Tongue (tissue), 1 donor: ENCODE measurements at regions not wholly inside any gene's neighbourhood (a gene's known extent, or its start where the extent isn't known, plus 50 kb on each side); places are given as distances from the start of the nearest gene placed in this dataset.
A peak's percentile ranks its signal among the peaks of the same experiment; 100 is the strongest.

Source experiments
- DNase-seq: peaks from one replicate; pipeline ENCODE4 v3.0.0-alpha.2; 2015

DNA sequence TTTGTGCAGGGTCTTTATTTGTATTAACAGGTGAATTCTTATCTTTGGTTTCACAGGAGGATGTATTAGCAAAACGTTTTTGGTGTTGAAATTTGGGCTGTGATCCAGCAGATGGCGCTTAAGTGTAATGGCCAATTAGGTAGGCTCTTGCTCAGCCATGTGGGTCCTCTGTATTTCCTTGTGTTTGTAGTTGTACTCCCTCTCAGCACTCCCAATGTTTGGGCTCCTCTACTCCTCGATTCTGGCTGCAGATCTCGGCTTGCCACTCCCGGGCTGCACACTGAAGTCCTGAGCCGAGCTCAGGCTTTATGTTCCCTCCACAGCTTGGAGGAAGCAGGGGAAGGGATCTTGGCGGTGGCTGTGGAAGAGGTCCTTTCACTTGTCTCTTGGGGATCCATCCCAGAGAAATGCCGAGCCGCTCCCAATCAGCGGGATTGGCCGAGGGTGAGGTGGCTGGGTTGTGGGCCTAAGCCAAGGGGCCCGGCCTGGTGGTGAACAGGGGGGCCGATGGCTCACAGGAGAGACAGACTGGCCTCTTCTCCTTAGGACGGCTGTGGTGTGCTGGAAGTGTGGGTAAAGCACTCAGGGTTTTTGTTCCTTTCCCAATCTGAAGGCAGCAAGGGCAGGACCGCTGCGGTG is 133.7 kb downstream of the AEBP2 start:
- DNase-seq, result peak; percentile 47

- DNase-seq, result no peak
Measured at GRCh38 chr12:19573866-19574265, 134.6 kb downstream of the AEBP2 start.

- DNase-seq, result no peak
Measured at GRCh38 chr12:19574601-19575000, 135.3 kb downstream of the AEBP2 start.

DNA sequence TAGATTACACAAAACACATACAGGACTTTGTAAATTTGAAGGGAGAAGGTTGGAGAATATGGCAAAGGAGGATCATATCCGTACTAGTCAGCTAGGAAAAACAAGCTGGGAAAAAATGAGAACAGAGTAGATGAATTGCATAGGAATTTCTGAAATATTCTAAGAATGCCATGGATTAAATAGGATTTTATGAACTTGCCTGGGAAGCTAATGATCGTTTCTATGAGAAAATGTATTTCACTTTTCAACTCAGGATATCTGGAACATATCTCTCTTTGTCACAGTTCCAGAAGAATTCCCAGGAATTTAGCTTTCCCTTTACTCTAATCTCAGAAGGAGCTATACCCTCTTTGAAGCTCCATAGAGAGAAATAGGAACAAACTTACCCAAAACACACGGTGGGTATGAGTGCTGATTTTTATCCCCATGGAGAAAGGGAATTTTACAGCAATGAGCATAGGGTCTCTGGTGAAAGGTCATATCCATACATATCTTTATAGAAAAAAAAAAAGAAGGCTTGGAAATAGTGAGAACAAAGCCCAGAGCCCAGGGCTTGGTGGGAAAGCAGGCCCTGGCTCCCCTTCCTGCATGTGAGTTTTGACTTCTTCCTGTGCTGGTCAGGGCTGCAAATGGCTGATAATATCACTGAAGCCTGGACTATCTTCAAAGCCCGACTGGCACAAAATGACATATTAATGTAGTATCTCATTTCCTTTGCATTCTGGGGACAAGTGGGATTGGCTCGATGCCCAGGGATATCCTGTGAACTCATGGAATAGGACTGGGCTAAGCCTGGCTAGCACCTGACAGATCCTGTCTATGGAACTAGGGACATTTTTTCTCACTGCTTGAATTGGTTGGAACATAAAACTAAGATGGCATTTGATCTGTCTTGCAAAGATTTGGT is 136.3 kb downstream of the AEBP2 start:
- peak; percentile 97 for DNase-seq

DNA sequence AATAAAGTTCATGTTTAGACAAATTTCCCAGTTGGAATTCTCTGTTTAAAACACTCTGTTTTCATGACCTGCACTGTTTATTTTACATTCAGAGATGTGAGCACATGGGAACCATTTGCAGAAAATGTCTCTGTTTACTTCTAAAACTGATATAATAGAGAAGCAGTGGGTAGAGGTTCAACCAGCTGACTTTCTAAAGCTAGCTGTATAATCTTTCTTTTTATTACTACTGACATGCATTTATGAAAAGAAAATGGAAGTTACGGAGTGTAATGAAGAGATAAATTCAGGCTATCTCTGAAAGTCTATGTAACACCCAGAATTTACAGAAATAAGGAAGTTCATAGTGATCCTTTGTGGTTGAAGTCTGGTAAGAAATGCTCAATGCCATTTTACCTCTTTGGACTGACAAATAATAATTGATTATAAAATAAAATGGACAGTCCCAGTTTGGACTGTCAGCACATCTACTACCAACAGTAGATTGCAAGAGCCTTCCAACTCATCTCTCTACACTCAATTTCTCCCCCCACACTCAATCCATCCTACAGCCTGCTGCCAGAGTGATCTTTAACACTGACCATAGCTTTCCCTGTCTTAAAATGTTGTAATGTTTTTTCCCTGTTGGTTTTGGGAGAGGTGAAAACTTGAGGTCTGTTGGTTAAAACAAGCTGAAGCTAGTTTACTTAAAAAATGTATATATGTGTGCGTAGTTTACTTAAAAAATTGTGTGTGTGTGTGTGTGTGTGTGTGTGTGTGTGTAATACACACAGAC is 137.4 kb downstream of the AEBP2 start:
- peak; percentile 27 for DNase-seq

DNA sequence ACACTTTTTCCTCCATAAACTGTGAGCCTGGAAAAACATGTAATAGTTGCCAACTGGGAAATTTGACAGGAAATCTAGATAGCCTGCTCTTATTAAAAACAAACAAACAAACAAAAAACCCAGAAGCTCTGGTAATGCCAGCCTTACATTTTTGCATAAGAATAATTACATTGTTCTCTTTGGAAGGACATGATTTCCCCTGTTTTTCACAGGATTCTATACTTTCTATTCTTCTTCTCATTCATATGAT is 137.9 kb downstream of the AEBP2 start:
- no peak for DNase-seq

DNA sequence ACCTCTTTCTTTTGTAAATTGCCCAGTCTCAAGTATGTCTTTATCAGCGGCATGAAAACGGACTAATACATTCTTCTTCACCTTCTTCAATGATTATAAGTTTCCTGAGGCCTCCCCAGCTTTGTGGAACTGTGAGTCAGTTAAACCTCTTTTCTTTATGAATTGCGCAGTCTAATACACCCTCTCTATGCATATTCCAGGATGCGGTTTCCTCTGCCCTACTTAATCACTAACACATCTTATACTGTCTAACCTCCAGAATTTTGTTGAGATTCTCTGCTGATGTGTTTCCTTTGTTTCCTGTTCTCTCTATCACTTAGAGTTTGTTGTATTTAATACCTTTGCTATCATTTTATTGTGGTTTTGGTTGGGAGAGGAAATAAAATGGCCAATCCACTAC is 145.4 kb downstream of the AEBP2 start:
- no peak for DNase-seq

- no peak for DNase-seq
Measured at GRCh38 chr12:19588951-19589350, 149.7 kb downstream of the AEBP2 start.

GRCh38 chr12:19591951-19592350 is 152.7 kb downstream of the AEBP2 start:
- no peak for DNase-seq

DNA sequence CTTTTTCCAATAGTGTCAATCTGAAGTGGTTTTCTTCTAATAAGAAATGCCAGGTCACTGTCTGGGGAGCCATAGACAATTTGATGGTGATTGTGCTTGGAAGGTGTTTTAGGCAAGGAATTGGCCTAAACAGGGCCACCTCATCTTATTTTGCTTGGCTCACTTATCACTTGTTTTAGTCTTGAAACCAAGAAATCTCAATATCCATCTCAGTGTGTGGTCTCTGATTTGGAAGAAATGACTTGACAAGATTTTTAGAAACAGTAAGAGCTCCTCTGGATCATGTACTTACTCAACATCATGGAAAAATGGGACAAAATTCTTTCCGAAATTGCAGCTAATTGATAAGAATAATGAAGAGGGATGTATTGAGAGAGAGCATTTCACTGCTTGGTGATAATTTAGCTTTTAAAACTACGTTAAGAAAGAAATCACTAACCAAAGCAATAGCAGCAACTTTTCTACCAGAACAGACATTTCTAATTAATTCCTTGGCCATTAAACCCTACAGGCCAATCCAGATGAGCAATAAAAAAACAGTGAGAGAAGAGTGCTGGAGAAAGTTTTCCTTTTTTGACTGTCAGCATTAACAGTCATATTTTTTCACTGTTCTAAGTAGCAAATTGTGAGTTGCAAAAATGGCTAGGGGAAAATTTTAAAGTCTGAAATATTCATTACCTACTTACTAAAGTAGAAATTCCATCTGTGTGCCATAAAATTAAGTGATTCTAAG is 157.3 kb downstream of the AEBP2 start:
- no peak for DNase-seq

- no peak for DNase-seq
Measured at GRCh38 chr12:19597167-19598026, 158.1 kb downstream of the AEBP2 start.

DNA sequence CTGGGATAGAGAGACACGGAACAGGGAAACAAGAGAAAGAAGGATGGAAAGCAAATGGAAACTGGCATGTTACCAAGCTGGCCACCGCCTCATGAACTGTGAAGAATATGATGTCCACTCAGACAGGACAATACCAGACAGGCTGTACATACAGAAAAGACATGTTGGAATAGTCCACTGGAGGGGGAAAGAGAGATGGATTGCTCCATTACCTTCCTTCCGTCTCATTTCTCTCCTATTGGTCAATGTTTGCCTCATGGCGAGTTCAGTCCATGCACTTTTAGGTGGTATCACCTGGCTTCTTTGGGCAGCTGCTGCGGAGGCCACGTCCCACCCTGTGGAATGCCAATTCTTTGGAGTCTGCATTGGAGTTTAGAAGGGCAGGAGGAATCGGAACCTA is 166.4 kb downstream of the AEBP2 start:
- DNase-seq, result no peak

DNA sequence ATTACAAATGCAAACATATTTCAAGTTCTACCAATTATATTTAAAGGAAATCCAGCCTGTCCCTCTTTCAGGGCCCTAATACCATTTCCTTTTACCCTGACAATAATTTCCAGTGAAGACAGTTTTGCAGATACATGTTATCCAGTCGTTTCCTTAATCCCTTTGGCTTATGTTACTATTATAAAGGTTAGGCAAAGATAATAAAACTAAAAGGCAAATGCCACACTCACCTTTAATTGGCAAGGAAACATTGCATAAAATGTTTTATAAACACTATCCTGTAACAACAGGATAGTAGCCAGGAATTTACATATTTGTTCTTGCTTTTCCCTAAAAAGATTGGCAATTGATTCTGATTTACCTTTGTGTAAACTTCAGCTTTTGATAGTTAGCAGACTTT is 168.7 kb downstream of the AEBP2 start:
- no peak for DNase-seq

GRCh38 chr12:19613051-19613535 is 173.8 kb downstream of the AEBP2 start:
- DNase-seq, result no peak

- DNase-seq, result no peak
Measured at GRCh38 chr12:19614601-19615383, 175.5 kb downstream of the AEBP2 start.

DNA sequence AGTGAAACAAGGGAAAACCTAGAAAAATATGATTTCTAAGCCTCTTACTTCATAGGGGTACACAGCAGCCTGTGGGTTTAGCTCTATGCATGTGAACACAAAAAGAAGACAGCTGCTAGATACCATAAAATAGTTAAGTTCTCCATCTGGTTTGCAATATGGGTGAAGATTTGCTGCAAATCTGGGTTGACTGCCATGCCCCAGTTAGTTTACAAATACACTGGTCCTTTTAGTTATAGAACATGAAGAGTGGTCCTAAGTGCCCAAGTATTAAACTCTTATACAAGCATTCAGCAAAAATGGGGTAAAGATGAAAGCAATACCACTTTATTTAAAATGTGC is 176.1 kb downstream of the AEBP2 start:
- DNase-seq, result no peak

GRCh38 chr12:19616781-19617180 is 177.5 kb downstream of the AEBP2 start:
- DNase-seq, result no peak

GRCh38 chr12:19620222-19620621 is 180.9 kb downstream of the AEBP2 start:
- DNase-seq, result peak; percentile 18

GRCh38 chr12:19623751-19624399 is 184.6 kb downstream of the AEBP2 start:
- DNase-seq, result no peak

DNA sequence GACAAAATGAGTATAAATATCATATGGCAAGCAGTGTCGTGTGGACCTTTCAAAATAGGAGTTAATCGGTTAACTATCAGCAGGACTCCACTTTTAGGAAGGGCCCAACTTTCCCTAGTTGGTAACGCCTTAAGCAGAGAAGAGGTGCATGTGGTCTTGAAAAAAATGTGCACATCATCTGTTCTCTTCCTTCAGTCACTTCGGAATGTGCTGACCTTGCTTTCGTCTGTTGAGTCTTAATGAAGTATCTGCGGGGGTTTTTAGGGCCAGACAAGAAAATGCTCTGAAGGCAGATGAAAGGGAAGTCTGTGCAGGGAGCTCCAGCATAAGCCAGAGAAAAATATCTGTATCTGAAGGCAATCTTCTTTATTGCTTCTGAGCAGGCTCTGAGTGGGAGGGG is 185.2 kb downstream of the AEBP2 start:
- DNase-seq, result peak; percentile 37
